Epithelial cell of proximal tubule (primary cell): ENCODE measurements at regions not wholly inside any gene's neighbourhood (a gene's known extent, or its start where the extent isn't known, plus 50 kb on each side); places are given as distances from the start of the nearest gene placed in this dataset.

Experiments used
- DNase-seq: peaks from one replicate; pipeline ENCODE4 v3.0.0-alpha.2; 2011; ENCODE audit warnings: low read depth
- H3K4me3 ChIP-seq: 2 replicates; pipeline ENCODE4 v1.5.1; 2011; ENCODE audit warnings: low read depth, mild to moderate bottlenecking, low read length
- CTCF ChIP-seq: conservative IDR thresholded peaks from 2 replicates; pipeline ENCODE4 v1.5.1; 2012; ENCODE audit warnings: low read depth, mild to moderate bottlenecking, low read length

GRCh38 chr13:53398051-53398450 is 369.4 kb downstream of the OLFM4 start:
- H3K4me3 ChIP-seq: no peak overlapping the region
- TF ChIP-seq CTCF: no peak
- no peak for DNase-seq

GRCh38 chr13:53405616-53406015 is 377.0 kb downstream of the OLFM4 start:
- no peak overlapping the region for H3K4me3 ChIP-seq
- no peak for TF ChIP-seq CTCF
- DNase-seq: no peak

GRCh38 chr13:53408306-53408705 is 379.7 kb downstream of the OLFM4 start:
- TF ChIP-seq CTCF: no peak
- H3K4me3 ChIP-seq: no peak overlapping the region
- DNase-seq: no peak

- TF ChIP-seq CTCF: no peak
- H3K4me3 ChIP-seq: no peak overlapping the region
- DNase-seq: no peak
Measured at GRCh38 chr13:53408847-53409568, 380.4 kb downstream of the OLFM4 start.

GRCh38 chr13:53411463-53411862 is 382.9 kb downstream of the OLFM4 start:
- TF ChIP-seq CTCF: no peak
- H3K4me3 ChIP-seq: no peak overlapping the region
- no peak for DNase-seq

GRCh38 chr13:53415135-53415534 is 386.5 kb downstream of the OLFM4 start:
- H3K4me3 ChIP-seq: no peak overlapping the region
- no peak for DNase-seq
- TF ChIP-seq CTCF: no peak

GRCh38 chr13:53417601-53418000 is 389.0 kb downstream of the OLFM4 start:
- TF ChIP-seq CTCF: no peak
- H3K4me3 ChIP-seq: no peak overlapping the region
- no peak for DNase-seq
